ENCODE measurements at regions not wholly inside any gene's neighbourhood (a gene's known extent, or its start where the extent isn't known, plus 50 kb on each side); places are given as distances from the start of the nearest gene placed in this dataset.
"Not testable (repeated sequence)": the region's sequence is repeated elsewhere in the genome, so short reads cannot be mapped to it uniquely, and the experiment has no call there.

GRCh38 chr22:16402874-16403399 is 189.7 kb downstream of the CCT8L2 start:
- POLR2A ChIA-PET; H3K4me1 ChIP-seq (ENCODE audit: insufficient read depth, low read length); H4K20me1 ChIP-seq (ENCODE audit: insufficient read depth, low read length); H3K4me3 ChIP-seq (replicated peaks in 1 of 3; ENCODE audit: insufficient read depth in 1 of 3, low read depth in 2 of 3, low read length in 3 of 3); DNase-seq (ENCODE audit: low spot score); FAIRE-seq; BruUV-seq (replicated peaks); H3K27me3 ChIP-seq (ENCODE audit: control insufficient read depth in 1 of 2, insufficient read depth in 2 of 2, low read length in 2 of 2); H3K27ac ChIP-seq (ENCODE audit: extremely low read length, insufficient read depth, low read length); intact Hi-C loops (cut with micrococcal nuclease; ENCODE audit: unreplicated experiment); ATAC-seq; CTCF ChIA-PET (ENCODE audit: low intra/inter-chr PET ratio, low total read pairs); H3K4me2 ChIP-seq (ENCODE audit: low read depth, low read length); H3K36me3 ChIP-seq (replicated peaks in 1 of 2; ENCODE audit: control insufficient read depth in 1 of 2, insufficient read depth in 2 of 2, low read length in 2 of 2); in situ Hi-C loops (cut with HindIII; ENCODE audit: extremely low pct_ligation_motif_present, low pct_unique_long_range_greater_than_20kb); H3K79me2 ChIP-seq (ENCODE audit: insufficient read depth, low read length); H3K9ac ChIP-seq (ENCODE audit: insufficient read depth, low read depth, low read length); H3K9me3 ChIP-seq (ENCODE audit: low read length); H2AFZ ChIP-seq (ENCODE audit: low read length): not testable (repeated sequence)
- 19% methylated on average over 6 of the region's 6 CpGs for WGBS (ENCODE audit: low lambda C conversion rate)

- BruUV-seq (replicated peaks); H3K4me3 ChIP-seq (replicated peaks in 1 of 3; ENCODE audit: insufficient read depth in 1 of 3, low read depth in 2 of 3, low read length in 3 of 3); CTCF ChIA-PET (ENCODE audit: low intra/inter-chr PET ratio, low total read pairs); H3K27me3 ChIP-seq (ENCODE audit: control insufficient read depth in 1 of 2, insufficient read depth in 2 of 2, low read length in 2 of 2); H3K79me2 ChIP-seq (ENCODE audit: insufficient read depth, low read length); intact Hi-C loops (cut with micrococcal nuclease; ENCODE audit: unreplicated experiment); H3K36me3 ChIP-seq (replicated peaks in 1 of 2; ENCODE audit: control insufficient read depth in 1 of 2, insufficient read depth in 2 of 2, low read length in 2 of 2); H3K9me3 ChIP-seq (ENCODE audit: low read length); ATAC-seq; H3K9ac ChIP-seq (ENCODE audit: insufficient read depth, low read depth, low read length); H3K27ac ChIP-seq (ENCODE audit: extremely low read length, insufficient read depth, low read length); H3K4me2 ChIP-seq (ENCODE audit: low read depth, low read length); H3K4me1 ChIP-seq (ENCODE audit: insufficient read depth, low read length); H4K20me1 ChIP-seq (ENCODE audit: insufficient read depth, low read length); H2AFZ ChIP-seq (ENCODE audit: low read length); POLR2A ChIA-PET; DNase-seq (ENCODE audit: low spot score); in situ Hi-C loops (cut with HindIII; ENCODE audit: extremely low pct_ligation_motif_present, low pct_unique_long_range_greater_than_20kb); FAIRE-seq: not testable (repeated sequence)
- 6% methylated on average over 1 of the region's 2 CpGs for WGBS (ENCODE audit: low lambda C conversion rate)
Observed at GRCh38 chr22:16393476-16393875, 199.1 kb downstream of the CCT8L2 start.

- H3K27ac ChIP-seq (ENCODE audit: extremely low read length, insufficient read depth, low read length); FAIRE-seq; H3K4me2 ChIP-seq (ENCODE audit: low read depth, low read length); CTCF ChIA-PET (ENCODE audit: low intra/inter-chr PET ratio, low total read pairs); H3K9me3 ChIP-seq (ENCODE audit: low read length); H3K9ac ChIP-seq (ENCODE audit: insufficient read depth, low read depth, low read length); intact Hi-C loops (cut with micrococcal nuclease; ENCODE audit: unreplicated experiment); H3K4me1 ChIP-seq (ENCODE audit: insufficient read depth, low read length); POLR2A ChIA-PET; H3K4me3 ChIP-seq (replicated peaks in 1 of 3; ENCODE audit: insufficient read depth in 1 of 3, low read depth in 2 of 3, low read length in 3 of 3); H3K27me3 ChIP-seq (ENCODE audit: control insufficient read depth in 1 of 2, insufficient read depth in 2 of 2, low read length in 2 of 2); BruUV-seq (replicated peaks); H3K79me2 ChIP-seq (ENCODE audit: insufficient read depth, low read length); H3K36me3 ChIP-seq (replicated peaks in 1 of 2; ENCODE audit: control insufficient read depth in 1 of 2, insufficient read depth in 2 of 2, low read length in 2 of 2); H2AFZ ChIP-seq (ENCODE audit: low read length); DNase-seq (ENCODE audit: low spot score); ATAC-seq; H4K20me1 ChIP-seq (ENCODE audit: insufficient read depth, low read length); in situ Hi-C loops (cut with HindIII; ENCODE audit: extremely low pct_ligation_motif_present, low pct_unique_long_range_greater_than_20kb): not testable (repeated sequence)
- TF ChIP-seq UBTF (CRISPR knock-in tag; IDR thresholded peaks at IDR 0.05) = 0 out of 2 replicates have a peak, but pooled peaks have one; percentile 19
- TF ChIP-seq CTCF (CRISPR knock-in tag; IDR thresholded peaks at IDR 0.05) = 0 out of 2 replicates have a peak, but pooled peaks have one; percentile 10
- WGBS (ENCODE audit: low lambda C conversion rate) = 37% methylated on average over 7 of the region's 20 CpGs
Observed at GRCh38 chr22:16391417-16391930, 201.1 kb downstream of the CCT8L2 start.
